ENCODE measurements at regions not wholly inside any gene's neighbourhood (a gene's known extent, or its start where the extent isn't known, plus 50 kb on each side); places are given as distances from the start of the nearest gene placed in this dataset.

DNA sequence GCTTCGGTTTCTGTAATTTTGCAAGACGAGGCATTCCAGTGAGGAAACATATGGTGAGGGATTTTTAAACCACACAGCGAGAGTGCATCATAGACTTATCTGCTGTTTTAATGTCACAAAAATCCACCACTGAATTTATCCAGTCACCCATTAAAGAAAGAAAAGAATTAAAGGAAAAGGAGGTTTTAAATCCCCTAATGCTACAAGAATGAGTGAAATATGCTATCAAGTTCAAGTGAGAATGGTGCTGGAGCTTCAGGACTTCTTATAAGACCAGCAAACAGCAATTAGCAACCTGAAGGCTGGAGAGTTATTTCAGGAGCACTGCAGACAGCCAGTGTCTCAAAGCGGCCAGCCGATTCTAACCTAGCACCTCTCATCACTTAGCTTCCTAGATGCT is 439.1 kb upstream of the MGMT start:
- no peak for TF ChIP-seq CTCF (IDR thresholded peaks at IDR 0.05; ENCODE audit: extremely low read depth in 1 of 2, insufficient read depth in 1 of 2, low read depth in 1 of 2, low read length in 2 of 2)
- no peak for TF ChIP-seq POLR2A (IDR thresholded peaks at IDR 0.05; ENCODE audit: low read depth, low read length)
- no peak for TF ChIP-seq POLR2AphosphoS5 (IDR thresholded peaks at IDR 0.05; ENCODE audit: insufficient read depth, low read depth, low read length)
